GM19035 (cell line): ENCODE measurements at regions not wholly inside any gene's neighbourhood (a gene's known extent, or its start where the extent isn't known, plus 50 kb on each side); places are given as distances from the start of the nearest gene placed in this dataset.
"Not testable (repeated sequence)": the region's sequence is repeated elsewhere in the genome, so short reads cannot be mapped to it uniquely, and the experiment has no call there.

Source experiments
- ATAC-seq: cut with Tn5 transposase; IDR thresholded peaks from one replicate; pipeline ENCODE4 v1.9.1; 2021; ENCODE audit not compliant: unreplicated experiment

DNA sequence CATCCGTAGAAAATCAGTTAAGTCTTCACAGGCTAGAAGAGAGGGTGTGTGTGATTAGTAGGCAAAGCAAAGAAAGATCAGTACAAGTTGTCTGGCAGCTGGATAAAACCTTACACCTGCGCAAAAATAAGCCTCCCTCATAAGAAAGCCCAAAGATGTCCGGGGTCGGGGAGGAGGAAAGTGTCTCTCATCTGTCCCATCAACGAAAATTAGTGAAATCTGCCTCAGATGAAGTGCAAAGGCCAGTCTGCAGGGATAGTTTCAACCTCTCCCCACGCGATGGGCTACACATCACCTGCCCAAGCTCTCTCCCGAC is 333.9 kb downstream of the SRGAP2C start:
- no peak for ATAC-seq

DNA sequence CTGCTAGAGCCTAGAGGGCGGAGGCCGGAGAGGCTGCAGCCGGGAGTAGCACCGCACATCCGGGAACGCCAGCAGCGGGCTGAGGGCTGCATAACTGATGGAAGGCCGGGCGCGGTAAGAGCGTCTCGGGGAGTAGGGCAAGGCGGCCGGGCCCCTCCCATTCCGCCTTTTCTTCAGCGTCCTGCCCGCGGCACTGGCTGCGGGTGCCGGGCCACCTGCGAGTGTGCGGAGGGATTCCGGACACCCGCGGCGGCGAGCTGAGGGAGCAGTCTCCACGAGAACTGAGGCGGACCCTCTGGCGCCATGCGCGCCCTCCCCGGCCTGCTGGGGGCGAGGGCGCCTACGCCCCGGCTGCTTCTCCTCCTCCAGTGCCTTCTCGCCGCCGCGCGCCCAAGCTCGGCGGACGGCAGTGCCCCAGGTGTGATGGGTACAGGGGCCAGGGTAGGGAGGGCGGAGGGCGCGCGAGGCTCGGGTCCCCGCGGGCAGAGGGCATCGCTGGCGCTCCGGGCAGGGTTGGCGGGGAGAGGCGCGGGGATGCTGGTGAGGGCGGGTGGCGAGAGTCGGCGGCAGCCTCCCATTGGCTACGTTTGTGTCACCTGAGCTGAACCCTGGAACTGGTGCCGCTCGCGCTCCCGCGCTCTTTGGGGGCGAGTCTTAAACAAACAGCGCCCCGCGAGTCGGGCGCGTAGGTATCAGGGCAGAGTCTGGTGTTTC is 334.4 kb downstream of the SRGAP2C start:
- ATAC-seq = no peak

DNA sequence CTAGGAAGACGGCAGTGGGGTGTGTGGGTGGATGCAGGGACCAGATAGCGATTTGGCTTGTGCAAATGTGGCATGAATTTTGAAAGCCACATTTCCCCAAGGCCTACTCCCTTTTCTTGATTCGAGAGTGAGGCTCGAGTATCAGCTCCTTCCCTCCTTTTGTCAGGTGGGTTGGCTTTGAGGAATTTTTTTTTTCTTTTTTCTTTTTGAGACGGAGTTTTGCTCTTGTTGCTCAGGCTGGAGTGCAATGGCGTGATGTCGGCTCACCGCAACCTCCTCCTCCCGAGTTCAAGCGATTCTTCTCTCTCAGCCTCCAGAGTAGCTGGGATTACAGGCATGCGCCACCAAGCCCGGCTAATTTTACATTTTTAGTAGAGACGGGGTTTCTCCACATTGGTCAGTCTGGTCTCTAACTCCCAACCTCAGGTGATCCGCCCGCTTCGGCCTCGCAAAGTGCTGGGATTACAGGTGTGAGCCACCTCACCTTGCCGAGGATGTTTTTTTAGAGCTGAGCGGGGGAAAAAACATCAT is 335.0 kb downstream of the SRGAP2C start:
- not testable (repeated sequence) for ATAC-seq

DNA sequence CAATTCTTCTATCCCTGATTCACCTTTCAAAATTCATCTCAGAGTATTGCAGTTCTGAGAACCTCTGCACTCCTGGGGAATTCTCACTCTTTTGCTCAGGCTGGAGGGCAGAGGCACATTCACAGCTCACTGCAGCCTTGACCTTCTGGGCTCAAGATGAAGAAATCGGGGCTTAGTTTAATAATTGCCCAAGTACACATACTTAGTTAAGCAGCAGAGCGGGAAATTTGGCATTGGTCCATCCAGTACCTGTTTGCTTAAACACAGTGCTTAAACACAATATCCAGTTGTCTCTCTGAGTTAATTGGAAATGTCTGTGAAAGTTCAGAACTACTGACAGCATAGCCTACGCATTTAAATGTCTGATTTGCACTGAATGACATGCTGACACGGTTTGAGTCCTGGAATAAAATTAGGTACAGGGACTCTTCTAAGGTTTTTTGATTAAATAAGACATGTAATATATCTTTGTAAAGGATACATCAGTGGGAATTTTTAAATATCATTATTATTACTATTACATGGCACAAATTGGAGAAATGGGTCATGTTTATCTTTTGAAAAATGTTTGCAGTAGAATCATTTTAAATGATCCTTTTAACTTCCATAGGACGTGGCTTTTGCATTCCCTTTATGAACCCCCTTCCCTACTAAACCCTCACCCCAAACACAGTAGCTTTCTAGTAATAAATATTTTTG is 337.4 kb downstream of the SRGAP2C start:
- ATAC-seq = no peak

DNA sequence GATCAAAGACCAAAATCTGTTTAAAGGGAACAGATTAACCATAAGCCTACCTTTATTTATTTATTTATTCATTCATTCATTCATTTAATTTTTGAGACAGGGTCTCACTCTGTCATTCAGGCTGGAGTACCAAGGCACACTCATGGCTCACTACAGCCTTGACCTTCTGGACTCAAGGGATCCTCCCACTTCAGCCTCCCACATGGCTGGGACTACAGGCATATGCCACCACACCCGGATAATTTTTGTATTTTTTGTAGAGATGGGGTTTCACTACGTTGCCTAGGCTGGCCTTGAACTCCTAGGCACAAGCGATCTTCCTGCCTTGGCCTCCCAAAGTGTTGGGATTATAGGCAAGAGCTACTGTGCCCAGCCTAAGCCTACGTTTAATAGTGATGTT is 338.3 kb downstream of the SRGAP2C start:
- not testable (repeated sequence) for ATAC-seq

DNA sequence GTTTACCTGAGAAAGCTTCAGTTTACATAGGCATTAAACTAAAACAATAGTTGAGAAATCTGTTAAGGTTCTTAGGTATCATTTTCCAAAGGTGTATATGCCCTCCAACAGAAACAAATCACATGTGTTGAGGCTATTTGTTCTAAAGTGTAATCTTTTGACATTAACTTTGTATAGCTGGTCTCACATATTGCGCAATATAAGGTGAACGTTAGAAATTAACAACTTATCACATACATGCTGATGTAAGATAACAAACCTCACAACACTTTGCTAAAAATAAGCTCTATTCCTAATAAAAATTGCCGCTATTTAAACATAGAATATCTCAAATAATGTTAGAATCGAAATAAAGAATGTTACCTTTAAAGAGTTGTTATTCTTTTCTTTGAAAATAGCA is 340.6 kb downstream of the SRGAP2C start:
- ATAC-seq = no peak

DNA sequence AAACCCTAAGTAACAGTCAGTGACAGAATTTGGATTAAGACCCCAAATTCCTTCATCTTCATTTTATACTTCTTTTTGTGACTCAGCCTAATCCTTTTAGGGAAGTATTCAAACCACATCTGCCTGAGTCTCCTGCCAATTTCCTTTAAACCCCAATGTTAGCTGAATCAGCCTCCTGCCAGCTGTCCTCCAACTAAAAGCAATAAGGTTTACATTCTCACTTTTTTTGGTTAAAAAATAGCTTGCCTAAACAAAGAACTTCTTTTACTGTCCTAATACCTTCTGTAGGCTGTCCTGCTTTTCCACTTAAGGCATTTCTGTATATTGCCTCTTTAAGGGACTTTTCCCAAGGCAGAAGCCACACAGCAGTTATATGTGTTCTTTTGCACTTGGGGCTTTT is 344.2 kb downstream of the SRGAP2C start:
- not testable (repeated sequence) for ATAC-seq

GRCh38 chr1:121530026-121530425 is 345.3 kb downstream of the SRGAP2C start:
- ATAC-seq = not testable (repeated sequence)

GRCh38 chr1:121531747-121532146 is 347.0 kb downstream of the SRGAP2C start:
- ATAC-seq = not testable (repeated sequence)

DNA sequence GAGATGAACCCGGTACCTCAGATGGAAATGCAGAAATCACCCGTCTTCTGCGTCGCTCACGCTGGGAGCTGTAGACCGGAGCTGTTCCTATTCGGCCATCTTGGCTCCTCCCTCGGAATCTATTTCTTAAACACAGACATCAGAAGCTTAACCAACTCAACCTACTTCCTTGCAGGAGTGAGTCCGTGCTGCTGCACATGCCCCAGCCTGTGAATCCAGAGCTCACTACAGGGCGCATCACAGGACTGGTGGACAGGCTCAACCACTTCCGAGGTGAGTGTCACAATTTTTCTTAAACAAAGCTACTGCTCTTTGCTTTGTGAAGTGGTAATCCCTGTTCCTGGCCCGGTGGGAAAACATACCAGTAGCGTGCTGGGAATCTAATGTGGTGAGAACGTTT is 353.4 kb downstream of the SRGAP2C start:
- ATAC-seq = not testable (repeated sequence)

GRCh38 chr1:121538943-121539575 is 354.3 kb downstream of the SRGAP2C start:
- ATAC-seq = no peak

GRCh38 chr1:121543988-121544387 is 359.2 kb downstream of the SRGAP2C start:
- not testable (repeated sequence) for ATAC-seq

GRCh38 chr1:121544500-121544899 is 359.7 kb downstream of the SRGAP2C start:
- no peak for ATAC-seq

DNA sequence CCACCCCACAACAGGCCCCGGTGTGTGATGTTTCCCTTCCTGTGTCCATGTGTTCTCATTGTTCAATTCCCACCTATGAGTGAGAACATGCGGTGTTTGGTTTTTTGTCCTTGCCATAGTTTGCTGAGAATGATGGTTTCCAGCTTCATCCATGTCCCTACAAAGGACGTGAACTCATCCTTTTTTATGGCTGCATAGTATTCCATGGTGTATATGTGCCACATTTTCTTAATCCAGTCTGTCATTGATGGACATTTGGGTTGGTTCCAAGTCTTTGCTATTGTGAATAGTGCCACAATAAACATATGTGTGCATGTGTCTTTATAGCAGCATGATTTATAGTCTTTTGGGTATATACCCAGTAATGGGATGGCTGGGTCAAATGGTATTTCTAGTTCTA is 361.1 kb downstream of the SRGAP2C start:
- not testable (repeated sequence) for ATAC-seq

- no peak for ATAC-seq
Measured at GRCh38 chr1:121546830-121547591, 362.2 kb downstream of the SRGAP2C start.

DNA sequence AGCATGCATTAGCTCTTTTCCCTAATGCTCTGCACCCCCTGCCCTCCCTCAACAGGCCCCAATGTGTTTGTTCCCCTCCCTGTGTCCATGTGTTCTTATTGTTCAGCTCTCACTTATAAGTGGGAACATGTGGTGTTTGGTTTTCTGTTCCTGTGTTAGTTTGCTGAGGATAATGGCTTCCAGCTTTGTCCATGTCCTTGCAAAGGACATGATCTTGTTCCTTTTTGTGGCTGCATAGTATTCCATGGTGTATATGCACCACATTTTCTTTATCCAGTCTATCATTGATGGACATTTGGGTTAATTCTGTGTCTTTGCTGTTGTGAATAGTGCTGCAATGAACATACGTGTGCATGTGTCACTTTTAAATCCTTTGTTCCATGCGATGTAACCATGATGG is 363.0 kb downstream of the SRGAP2C start:
- ATAC-seq = not testable (repeated sequence)

GRCh38 chr1:121550817-121551216 is 366.0 kb downstream of the SRGAP2C start:
- not testable (repeated sequence) for ATAC-seq

DNA sequence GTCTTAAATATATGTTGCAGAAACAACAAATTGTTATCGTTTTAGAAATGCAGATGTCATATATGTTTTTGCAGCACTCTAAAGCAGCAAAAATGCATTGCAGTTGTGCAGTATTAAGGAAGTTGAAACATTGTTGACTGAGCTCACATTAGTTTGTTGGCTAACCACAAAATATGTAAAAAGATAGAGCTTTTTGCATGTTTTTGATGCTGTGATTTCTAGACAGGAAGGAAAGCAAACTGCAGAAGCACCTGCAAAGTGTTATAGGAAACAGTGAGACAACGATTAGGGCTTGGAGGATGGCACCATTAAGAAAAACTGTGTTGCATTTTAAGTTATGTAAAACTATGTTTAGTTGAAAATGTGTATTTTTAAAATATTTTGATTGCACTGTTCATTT is 366.7 kb downstream of the SRGAP2C start:
- not testable (repeated sequence) for ATAC-seq

- not testable (repeated sequence) for ATAC-seq
Measured at GRCh38 chr1:121556560-121556959, 371.8 kb downstream of the SRGAP2C start.

DNA sequence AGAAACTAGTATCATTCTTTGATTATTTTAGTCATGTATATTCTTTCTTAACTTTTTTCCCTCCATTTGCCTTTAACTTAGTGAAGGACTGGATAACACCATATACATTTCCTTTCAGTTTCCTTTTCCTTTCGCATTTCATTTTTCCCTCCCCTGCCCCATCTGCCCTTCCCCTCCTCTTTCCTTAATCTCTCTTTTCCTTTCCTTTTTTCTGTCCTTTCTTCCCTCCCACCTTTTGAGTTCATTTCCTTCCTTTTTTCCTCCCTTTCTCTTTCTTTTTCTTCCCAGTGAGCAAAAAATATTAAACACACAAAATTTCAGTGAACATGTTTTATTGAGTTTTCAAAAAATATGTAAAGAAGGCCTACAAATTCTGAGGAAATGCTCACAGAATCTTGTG is 373.3 kb downstream of the SRGAP2C start:
- not testable (repeated sequence) for ATAC-seq

DNA sequence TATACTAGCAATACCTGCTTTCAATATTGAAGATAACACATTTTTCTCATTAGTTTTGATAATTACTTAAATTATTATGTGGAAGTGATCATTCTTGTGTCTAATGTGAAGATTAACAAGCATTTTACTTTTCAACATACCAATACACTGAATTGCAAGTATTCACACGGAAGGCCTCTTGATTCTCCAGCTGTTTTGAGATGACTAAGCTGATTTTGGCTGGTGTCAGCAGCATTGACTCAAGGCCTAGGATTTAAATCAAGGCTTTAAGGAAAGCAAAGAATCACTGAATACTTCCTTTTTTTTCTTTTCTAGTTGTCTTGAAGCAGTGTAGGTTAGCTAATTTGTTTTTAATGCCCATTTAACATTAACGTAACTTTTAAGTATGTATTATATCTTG is 373.7 kb downstream of the SRGAP2C start:
- ATAC-seq = no peak
